ENCODE measurements at regions not wholly inside any gene's neighbourhood (a gene's known extent, or its start where the extent isn't known, plus 50 kb on each side); places are given as distances from the start of the nearest gene placed in this dataset.

GRCh38 chr16:87096746-87097333 lies 220.4 kb downstream of the C16orf95 start:
- ChIA-PET POLR2A (no interaction called here), CTCF (ENCODE audit: unreplicated experiment) (no interaction called here)
- H3K36me3 ChIP-seq (ENCODE audit: insufficient read depth, low read length) = no peaks in the 10 kb centered on the region
- intact Hi-C loops (cut with micrococcal nuclease; ENCODE audit: unreplicated experiment) = no loop called here
- no peak overlapping the region for H2AFZ ChIP-seq (ENCODE audit: low read length)
- H3K4me1 ChIP-seq (ENCODE audit: insufficient read depth, low read length, poor library complexity, severe bottlenecking) = no peaks in the 10 kb centered on the region
- no peaks in the 10 kb centered on the region for H4K20me1 ChIP-seq (ENCODE audit: insufficient read depth, low read length)
- H3K27ac ChIP-seq (ENCODE audit: low read depth, low read length, poor library complexity, severe bottlenecking) = no peak overlapping the region
- no peaks in the 10 kb centered on the region for H3K9me3 ChIP-seq (ENCODE audit: low read length)
- no peaks in the 10 kb centered on the region for H3K79me2 ChIP-seq (ENCODE audit: insufficient read depth, low read depth, low read length)
- BruUV-seq (replicated peaks) = no TSS peak
- TF ChIP-seq, protein P1, sequence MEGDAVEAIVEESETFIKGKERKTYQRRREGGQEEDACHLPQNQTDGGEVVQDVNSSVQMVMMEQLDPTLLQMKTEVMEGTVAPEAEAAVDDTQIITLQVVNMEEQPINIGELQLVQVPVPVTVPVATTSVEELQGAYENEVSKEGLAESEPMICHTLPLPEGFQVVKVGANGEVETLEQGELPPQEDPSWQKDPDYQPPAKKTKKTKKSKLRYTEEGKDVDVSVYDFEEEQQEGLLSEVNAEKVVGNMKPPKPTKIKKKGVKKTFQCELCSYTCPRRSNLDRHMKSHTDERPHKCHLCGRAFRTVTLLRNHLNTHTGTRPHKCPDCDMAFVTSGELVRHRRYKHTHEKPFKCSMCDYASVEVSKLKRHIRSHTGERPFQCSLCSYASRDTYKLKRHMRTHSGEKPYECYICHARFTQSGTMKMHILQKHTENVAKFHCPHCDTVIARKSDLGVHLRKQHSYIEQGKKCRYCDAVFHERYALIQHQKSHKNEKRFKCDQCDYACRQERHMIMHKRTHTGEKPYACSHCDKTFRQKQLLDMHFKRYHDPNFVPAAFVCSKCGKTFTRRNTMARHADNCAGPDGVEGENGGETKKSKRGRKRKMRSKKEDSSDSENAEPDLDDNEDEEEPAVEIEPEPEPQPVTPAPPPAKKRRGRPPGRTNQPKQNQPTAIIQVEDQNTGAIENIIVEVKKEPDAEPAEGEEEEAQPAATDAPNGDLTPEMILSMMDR (conservative IDR thresholded peaks at IDR 0.05; ENCODE audit: low read length) = no peak
- TF ChIP-seq EZH2phosphoT487 (IDR thresholded peaks at IDR 0.05; ENCODE audit: borderline replicate concordance, low read depth, low read length) = no peak
- H3K4me2 ChIP-seq (ENCODE audit: low read length) = no peak overlapping the region
- H3K4me3 ChIP-seq (ENCODE audit: low read depth, low read length, poor library complexity, severe bottlenecking) = no peak overlapping the region
- no peak for DNase-seq (ENCODE audit: low spot score)
- no peaks in the 10 kb centered on the region for H3K9me2 ChIP-seq (ENCODE audit: insufficient read depth, low read length)

DNA sequence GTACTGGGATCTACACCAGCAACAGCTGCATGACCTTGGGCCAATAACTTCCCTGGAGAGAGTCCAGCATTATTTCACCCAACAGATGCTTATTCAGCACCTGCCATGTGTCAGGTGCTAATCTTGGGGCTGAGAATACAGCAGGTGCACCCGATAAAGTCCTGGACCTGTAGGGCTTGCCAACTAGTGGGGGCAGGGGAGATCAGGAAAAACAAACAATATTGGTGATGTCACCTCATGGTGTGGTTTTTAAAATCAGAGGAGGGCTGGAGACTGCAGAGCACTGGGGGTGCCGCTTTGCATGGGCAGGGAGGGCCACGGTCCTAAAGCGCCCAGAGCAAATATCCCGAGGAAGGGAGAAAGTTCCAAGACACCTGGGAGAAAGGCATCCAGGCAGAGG lies 218.8 kb downstream of the C16orf95 start:
- Histone ChIP-seq H3K4me2 (ENCODE audit: low read length) (no peak overlapping the region), H3K27ac (ENCODE audit: low read depth, low read length, poor library complexity, severe bottlenecking) (no peak overlapping the region), H3K9me3 (ENCODE audit: low read length) (no peaks in the 10 kb centered on the region), H4K20me1 (ENCODE audit: insufficient read depth, low read length) (no peaks in the 10 kb centered on the region), H3K4me3 (ENCODE audit: low read depth, low read length, poor library complexity, severe bottlenecking) (no peak overlapping the region), H3K79me2 (ENCODE audit: insufficient read depth, low read depth, low read length) (no peaks in the 10 kb centered on the region), H3K4me1 (ENCODE audit: insufficient read depth, low read length, poor library complexity, severe bottlenecking) (no peaks in the 10 kb centered on the region), H3K9me2 (ENCODE audit: insufficient read depth, low read length) (no peaks in the 10 kb centered on the region), H3K36me3 (ENCODE audit: insufficient read depth, low read length) (no peaks in the 10 kb centered on the region), H2AFZ (ENCODE audit: low read length) (no peak overlapping the region)
- ChIA-PET CTCF (ENCODE audit: unreplicated experiment) (no interaction called here), POLR2A (no interaction called here)
- intact Hi-C loops (cut with micrococcal nuclease; ENCODE audit: unreplicated experiment) = no loop called here
- no TSS peak for BruUV-seq (replicated peaks)
- DNase-seq (ENCODE audit: low spot score) = no peak
- TF ChIP-seq, protein P1 (conservative IDR thresholded peaks at IDR 0.05; ENCODE audit: low read length) = no peak

DNA sequence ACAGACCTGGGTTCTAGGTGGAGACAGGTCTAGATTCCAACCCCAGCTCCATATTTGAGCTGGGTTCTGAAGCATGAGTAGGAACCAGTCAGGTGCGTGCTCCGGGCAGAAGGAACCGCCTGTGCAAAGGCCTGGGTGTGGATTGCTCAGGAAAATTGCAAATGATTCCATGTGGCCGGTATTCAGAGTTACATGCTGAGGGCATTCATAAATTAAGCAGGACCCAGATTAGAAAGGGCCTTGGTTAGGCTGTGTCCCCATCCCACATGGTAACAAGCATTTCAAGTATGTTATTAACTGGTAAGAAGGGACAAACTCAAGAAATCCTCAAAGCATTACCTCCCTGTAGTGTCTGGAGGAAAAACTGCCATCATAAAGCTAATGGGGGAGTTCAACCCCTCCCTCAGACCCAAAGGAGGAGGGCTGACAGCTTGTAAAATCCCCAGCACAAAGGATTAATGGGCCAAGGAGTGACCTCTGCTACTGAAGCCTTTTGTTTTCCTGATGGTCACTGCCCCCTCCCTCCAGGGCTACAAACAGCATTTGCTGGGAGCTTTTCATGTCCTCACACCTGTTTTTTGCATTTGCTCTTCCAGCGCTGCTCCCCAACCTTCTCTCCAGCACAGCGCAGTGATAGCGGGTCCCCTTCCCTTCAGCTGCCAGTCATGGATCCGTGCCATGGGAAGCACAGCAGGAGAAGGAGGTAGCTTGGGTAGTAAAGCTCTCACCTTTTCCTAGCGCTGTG lies 218.0 kb downstream of the C16orf95 start:
- DNase-seq (ENCODE audit: low spot score) = no peak
- H3K9me2 ChIP-seq (ENCODE audit: insufficient read depth, low read length) = no peaks in the 10 kb centered on the region
- TF ChIP-seq EZH2phosphoT487 (IDR thresholded peaks at IDR 0.05; ENCODE audit: borderline replicate concordance, low read depth, low read length) = no peak
- TF ChIP-seq, protein P1 (conservative IDR thresholded peaks at IDR 0.05; ENCODE audit: low read length) = no peak
- no peak overlapping the region for H2AFZ ChIP-seq (ENCODE audit: low read length)
- ChIA-PET CTCF (ENCODE audit: unreplicated experiment) (no interaction called here), POLR2A (interaction anchor here (0.5 kb wide), 1 partner anchor 677 kb away, joined by 3 read pairs; no protein-coding TSS in a partner anchor)
- no peak overlapping the region for H3K4me2 ChIP-seq (ENCODE audit: low read length)
- H3K79me2 ChIP-seq (ENCODE audit: insufficient read depth, low read depth, low read length) = no peaks in the 10 kb centered on the region
- no peak overlapping the region for H3K4me3 ChIP-seq (ENCODE audit: low read depth, low read length, poor library complexity, severe bottlenecking)
- BruUV-seq (replicated peaks) = no TSS peak
- no peaks in the 10 kb centered on the region for H3K9me3 ChIP-seq (ENCODE audit: low read length)
- H4K20me1 ChIP-seq (ENCODE audit: insufficient read depth, low read length) = no peaks in the 10 kb centered on the region
- intact Hi-C loops (cut with micrococcal nuclease; ENCODE audit: unreplicated experiment) = no loop called here
- H3K4me1 ChIP-seq (ENCODE audit: insufficient read depth, low read length, poor library complexity, severe bottlenecking) = no peaks in the 10 kb centered on the region
- H3K36me3 ChIP-seq (ENCODE audit: insufficient read depth, low read length) = no peaks in the 10 kb centered on the region
- no peak overlapping the region for H3K27ac ChIP-seq (ENCODE audit: low read depth, low read length, poor library complexity, severe bottlenecking)

Measured in OCI-LY7 (cell line).